Stimulated activated CD4-positive, alpha-beta T cell treated with anti-CD3 and anti-CD28 coated beads, Interleukin-1b, Interleukin-23, amount 100 ng/mL, for 48 hours (primary cell): ENCODE measurements at regions not wholly inside any gene's neighbourhood (a gene's known extent, or its start where the extent isn't known, plus 50 kb on each side); places are given as distances from the start of the nearest gene placed in this dataset.
A peak's percentile ranks its signal among the peaks of the same experiment; 100 is the strongest.

Experiments
- DNase-seq: peaks from one replicate; pipeline ENCODE4 v3.0.0-alpha.2; 2020

DNA sequence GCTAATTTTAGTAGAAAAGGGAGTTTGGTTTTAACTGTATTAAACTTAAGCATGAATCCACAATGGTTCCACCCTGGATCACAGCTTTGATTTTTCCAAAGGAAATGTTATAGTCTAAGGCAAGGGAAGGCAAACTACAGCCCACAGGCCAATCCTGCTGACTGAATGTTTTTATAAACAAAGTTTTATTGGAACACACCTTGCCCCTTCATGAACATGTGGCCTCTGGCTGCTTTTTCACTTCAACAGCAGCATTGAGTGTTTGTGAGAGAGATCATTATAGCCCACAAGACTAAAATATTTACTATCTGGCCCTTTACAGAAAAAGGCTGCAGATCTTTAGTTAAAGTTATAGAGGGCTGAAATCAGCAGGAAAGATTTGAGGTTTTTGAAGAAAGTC is 198.7 kb downstream of the IRS2 start:
- DNase-seq: no peak

DNA sequence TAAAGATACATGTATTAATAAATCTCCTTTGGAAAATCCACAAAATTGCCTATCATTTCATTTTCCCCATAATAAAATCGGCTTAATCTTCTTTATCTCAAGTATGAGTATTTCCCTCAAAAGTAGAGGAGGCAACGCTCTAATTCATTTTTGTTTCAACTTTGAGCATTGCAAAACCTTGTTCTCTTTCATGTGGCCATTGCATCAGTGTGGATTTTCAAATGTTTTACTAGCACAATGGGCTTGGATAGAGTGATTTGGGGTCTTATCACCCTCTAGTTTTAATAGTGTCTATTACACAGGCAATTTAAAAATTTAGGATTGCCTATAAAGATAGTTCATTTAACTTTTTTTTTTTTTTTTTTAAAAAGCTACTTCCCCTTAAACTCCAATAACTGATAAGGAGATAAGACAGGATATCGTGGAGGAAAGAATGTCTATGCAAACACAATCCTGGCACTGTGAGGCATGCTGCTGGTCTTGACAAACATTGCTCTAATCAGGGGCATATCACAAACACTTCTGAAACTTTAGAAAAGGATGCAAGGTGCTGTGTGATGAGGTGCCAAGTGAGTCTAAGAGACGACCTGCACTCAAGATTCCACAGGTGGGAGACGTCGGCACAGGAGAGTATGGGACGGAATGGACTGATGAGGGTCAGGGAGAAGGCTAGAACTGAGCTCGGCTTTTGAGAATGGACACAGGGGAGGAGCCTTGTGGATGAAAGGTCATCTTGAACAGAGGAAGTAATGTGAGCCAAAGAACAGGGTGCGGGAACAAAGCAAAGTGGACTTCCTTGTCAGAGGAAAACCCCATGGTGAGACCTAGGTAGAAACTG is 199.7 kb downstream of the IRS2 start:
- DNase-seq: no peak

DNA sequence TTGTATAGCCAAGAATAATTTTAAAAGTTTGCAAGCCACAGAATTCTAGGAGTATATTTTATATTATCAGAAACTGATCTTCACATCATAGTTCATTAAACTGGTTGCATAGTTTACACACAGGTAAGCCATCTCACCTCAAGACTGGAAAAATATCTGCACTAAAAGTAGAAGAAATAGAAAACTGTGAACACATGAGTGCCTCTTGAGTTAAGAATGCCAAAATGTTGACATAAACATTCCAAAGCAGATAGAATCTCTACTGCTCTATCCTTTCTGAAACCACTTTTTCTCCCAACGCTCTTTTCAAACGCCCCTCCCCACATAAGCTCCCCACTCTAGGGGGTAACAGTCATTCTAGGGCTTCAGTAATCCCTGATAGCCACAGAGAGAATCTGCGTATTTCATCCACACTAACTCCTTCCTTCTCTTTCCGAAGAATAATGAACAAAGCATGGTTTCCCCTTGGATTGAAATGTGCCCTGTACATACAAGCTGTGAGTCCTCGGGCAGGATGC is 201.5 kb downstream of the IRS2 start:
- no peak for DNase-seq

DNA sequence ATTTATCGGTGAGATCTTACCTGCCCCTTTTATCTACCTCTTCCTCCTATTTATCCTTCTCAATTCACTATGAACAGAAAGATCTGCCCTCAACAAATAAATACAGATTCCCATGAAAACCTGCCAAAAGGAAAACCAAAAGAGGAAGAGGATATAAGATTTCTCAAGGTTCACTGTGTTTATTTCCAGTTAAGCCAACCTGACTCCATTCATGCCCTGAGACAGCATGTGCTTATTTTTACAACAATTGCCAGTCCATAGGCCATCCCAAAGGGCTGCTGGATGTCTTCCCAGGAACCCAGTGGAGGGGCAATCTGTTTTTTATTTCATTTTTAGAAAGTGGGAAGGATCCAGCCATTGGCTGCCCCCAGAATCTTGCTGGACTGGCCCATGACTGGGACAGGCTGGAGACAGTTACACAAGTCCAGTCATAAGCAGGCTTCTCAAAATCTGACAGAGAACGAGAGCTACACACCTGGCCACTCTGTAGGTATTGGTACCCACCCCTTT is 209.1 kb downstream of the IRS2 start:
- DNase-seq: no peak

- no peak for DNase-seq
Measured at GRCh38 chr13:109576331-109576813, 210.0 kb downstream of the IRS2 start.

GRCh38 chr13:109575821-109576220 is 210.6 kb downstream of the IRS2 start:
- DNase-seq: no peak

- DNase-seq: no peak
Measured at GRCh38 chr13:109572389-109572788, 214.0 kb downstream of the IRS2 start.

GRCh38 chr13:109569958-109570711 is 216.2 kb downstream of the IRS2 start:
- peak; percentile 22 for DNase-seq

GRCh38 chr13:109568339-109568818 is 218.0 kb downstream of the IRS2 start:
- DNase-seq: no peak

- no peak for DNase-seq
Measured at GRCh38 chr13:109567315-109567714, 219.1 kb downstream of the IRS2 start.

DNA sequence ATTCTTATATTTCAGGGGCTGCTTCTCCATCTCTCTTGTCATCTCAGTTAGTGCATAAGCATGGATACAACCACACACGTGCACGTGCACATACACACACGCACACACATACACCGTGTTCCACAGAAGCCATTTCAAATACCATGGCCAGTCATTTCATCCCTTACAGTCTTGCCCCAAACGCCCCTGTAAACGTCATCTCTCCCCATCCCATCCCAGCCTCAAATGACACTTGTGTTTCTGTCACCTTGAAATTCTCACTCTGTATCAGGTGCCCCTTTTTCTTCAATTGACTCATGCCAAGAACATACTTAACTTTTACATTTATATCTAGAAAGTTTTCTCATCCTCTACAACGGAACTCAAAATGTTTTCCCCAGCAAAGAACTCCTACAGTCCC is 220.5 kb downstream of the IRS2 start:
- DNase-seq: no peak

GRCh38 chr13:109548374-109548773 is 238.0 kb downstream of the IRS2 start:
- DNase-seq: no peak

DNA sequence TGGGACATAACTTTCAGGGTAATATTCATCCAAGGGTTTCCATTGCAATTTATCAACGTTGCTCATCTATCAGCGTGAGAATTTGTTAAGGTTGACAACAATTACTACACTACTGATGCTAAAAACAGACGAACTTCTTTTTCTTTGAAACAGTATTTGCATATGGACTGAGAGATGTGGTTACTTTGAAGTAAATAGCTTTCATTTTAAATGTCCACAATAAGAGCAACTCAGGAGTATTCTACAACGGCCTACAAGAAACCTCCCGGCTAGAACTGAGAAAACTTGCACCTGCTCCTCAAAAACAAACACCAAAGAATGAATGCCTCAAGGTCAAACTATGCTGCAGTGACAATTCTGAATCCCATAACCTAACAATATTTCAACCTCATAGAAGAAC is 238.4 kb downstream of the IRS2 start:
- DNase-seq: no peak

- no peak for DNase-seq
Measured at GRCh38 chr13:109545931-109546330, 240.5 kb downstream of the IRS2 start.

GRCh38 chr13:109541081-109541480 is 245.3 kb downstream of the IRS2 start:
- DNase-seq: no peak

GRCh38 chr13:109537584-109537983 is 248.8 kb downstream of the IRS2 start:
- DNase-seq: no peak

- DNase-seq: no peak
Measured at GRCh38 chr13:109533350-109533749, 253.0 kb downstream of the IRS2 start.

DNA sequence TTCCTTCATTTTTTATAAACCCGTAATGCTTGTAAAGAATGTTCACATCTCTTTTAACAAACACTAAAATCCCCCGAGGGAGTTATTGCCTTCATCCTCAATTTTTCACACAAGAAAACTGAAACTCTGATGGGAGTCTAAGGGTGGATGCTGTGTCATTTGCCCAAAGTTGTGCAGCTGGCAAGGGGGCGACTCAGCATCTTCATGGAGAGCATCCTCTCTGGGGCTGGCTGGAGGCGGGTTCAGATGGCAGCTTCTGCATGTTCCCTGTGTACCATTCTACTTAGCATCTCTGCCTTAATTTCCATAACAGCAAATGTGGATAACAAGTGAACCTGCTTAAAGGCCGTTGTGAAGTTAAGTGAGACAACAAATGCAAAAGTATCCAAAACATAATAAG is 256.4 kb downstream of the IRS2 start:
- no peak for DNase-seq

- DNase-seq: no peak
Measured at GRCh38 chr13:109521719-109522118, 264.7 kb downstream of the IRS2 start.

GRCh38 chr13:109517517-109517916 is 268.9 kb downstream of the IRS2 start:
- DNase-seq: no peak

GRCh38 chr13:109516186-109516585 is 270.2 kb downstream of the IRS2 start:
- no peak for DNase-seq

- DNase-seq: no peak
Measured at GRCh38 chr13:109510013-109510412, 276.4 kb downstream of the IRS2 start.

DNA sequence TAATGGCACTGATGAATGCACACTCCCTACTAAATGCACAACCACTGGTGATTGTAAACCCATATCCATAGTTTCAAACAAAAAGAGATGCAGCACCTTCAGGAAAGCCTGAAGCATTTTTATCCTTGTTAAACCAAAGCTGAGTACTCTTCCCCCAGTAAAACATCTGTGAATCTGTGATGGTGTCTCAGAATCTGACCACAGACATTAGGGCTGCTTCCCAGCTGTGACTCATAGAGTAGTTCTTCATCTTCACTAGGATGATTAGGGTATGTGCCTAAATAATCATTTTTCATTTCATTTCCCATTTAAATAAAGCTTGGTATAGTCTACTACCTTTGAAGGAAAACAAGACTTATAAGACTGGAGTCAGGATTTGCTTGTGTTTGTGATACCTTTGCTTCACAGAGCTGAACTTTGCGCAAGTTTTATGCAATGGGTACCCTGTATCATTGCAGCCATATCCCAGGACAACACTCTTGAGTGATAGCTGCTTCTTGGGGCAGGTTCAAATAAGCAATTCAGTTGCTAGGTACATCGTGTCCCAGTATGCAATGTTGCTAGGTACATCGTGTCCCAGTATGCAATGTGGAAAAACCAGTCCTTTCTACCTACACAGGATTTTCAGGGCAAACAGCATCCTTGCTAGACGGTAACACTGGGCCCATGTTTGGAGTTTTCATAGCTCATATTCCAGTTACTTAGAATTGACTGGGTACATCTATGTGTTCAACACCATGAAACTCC is 277.1 kb downstream of the IRS2 start:
- DNase-seq: no peak
